ENCODE measurements at regions not wholly inside any gene's neighbourhood (a gene's known extent, or its start where the extent isn't known, plus 50 kb on each side); places are given as distances from the start of the nearest gene placed in this dataset.

GRCh38 chr1:117754061-117754969 lies 148.5 kb downstream of the TENT5C start:
- Histone ChIP-seq H3K4me3 (ENCODE audit: low read length) (no peak overlapping the region), H3K79me2 (ENCODE audit: control insufficient read depth, low read length) (no peaks in the 10 kb centered on the region), H3F3A (ENCODE audit: control insufficient read depth, insufficient read depth) (no peaks in the 10 kb centered on the region), H3K27ac (ENCODE audit: low read depth, low read length) (no peak overlapping the region), H3K36me3 (ENCODE audit: control insufficient read depth, low read length) (no peaks in the 10 kb centered on the region), H3K9me2 (replicated peaks; ENCODE audit: control insufficient read depth, low read length) (no peaks in the 10 kb centered on the region), H3K9me3 (ENCODE audit: control insufficient read depth, insufficient read depth, low read length) (no peaks in the 10 kb centered on the region), H3K27me3 (ENCODE audit: control insufficient read depth, low read length) (peaks cover 34% of the 10 kb centered on the region), H3K4me1 (ENCODE audit: control insufficient read depth, low read length) (peaks cover 5% of the 10 kb centered on the region), H4K20me1 (ENCODE audit: control insufficient read depth, insufficient read depth, low read depth, low read length) (no peaks in the 10 kb centered on the region), H3K4me2 (ENCODE audit: low read length) (no peak overlapping the region)
- TF ChIP-seq EZH2phosphoT487 (IDR thresholded peaks at IDR 0.05; ENCODE audit: borderline replicate concordance, low read length) (no peak), CTCF (IDR thresholded peaks at IDR 0.05; ENCODE audit: low read depth, low read length, poor library complexity, severe bottlenecking) (peak; percentile 83)

DNA sequence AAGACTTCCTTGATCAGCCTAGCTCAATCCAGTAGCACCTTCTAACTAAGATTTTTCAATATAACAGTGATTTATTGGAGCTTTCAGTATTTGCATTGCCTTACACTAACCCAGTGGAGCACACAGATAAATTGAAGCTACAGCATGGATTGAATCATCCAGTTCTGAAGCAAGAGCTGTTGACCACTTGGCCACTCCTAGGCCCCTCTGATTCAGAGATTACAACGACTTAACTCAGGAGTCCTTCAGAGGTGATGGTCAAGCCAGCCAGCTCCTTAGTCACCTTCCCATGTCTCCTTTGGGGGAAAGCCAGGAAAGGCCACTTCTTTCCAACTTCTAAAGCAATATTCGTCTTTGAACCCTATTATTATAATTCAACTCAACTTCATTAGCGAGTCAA lies 151.8 kb downstream of the TENT5C start:
- no peaks in the 10 kb centered on the region for H3K36me3 ChIP-seq (ENCODE audit: control insufficient read depth, low read length)
- H4K20me1 ChIP-seq (ENCODE audit: control insufficient read depth, insufficient read depth, low read depth, low read length): no peaks in the 10 kb centered on the region
- peaks cover 34% of the 10 kb centered on the region for H3K27me3 ChIP-seq (ENCODE audit: control insufficient read depth, low read length)
- H3K79me2 ChIP-seq (ENCODE audit: control insufficient read depth, low read length): no peaks in the 10 kb centered on the region
- no peaks in the 10 kb centered on the region for H3F3A ChIP-seq (ENCODE audit: control insufficient read depth, insufficient read depth)
- no peak overlapping the region for H3K4me3 ChIP-seq (ENCODE audit: low read length)
- TF ChIP-seq CTCF (IDR thresholded peaks at IDR 0.05; ENCODE audit: low read depth, low read length, poor library complexity, severe bottlenecking) (no peak), EZH2phosphoT487 (IDR thresholded peaks at IDR 0.05; ENCODE audit: borderline replicate concordance, low read length) (no peak)
- no peaks in the 10 kb centered on the region for H3K9me2 ChIP-seq (replicated peaks; ENCODE audit: control insufficient read depth, low read length)
- H3K9me3 ChIP-seq (ENCODE audit: control insufficient read depth, insufficient read depth, low read length): no peaks in the 10 kb centered on the region
- peaks cover 5% of the 10 kb centered on the region for H3K4me1 ChIP-seq (ENCODE audit: control insufficient read depth, low read length)
- H3K27ac ChIP-seq (ENCODE audit: low read depth, low read length): no peak overlapping the region
- H3K4me2 ChIP-seq (ENCODE audit: low read length): no peak overlapping the region

DNA sequence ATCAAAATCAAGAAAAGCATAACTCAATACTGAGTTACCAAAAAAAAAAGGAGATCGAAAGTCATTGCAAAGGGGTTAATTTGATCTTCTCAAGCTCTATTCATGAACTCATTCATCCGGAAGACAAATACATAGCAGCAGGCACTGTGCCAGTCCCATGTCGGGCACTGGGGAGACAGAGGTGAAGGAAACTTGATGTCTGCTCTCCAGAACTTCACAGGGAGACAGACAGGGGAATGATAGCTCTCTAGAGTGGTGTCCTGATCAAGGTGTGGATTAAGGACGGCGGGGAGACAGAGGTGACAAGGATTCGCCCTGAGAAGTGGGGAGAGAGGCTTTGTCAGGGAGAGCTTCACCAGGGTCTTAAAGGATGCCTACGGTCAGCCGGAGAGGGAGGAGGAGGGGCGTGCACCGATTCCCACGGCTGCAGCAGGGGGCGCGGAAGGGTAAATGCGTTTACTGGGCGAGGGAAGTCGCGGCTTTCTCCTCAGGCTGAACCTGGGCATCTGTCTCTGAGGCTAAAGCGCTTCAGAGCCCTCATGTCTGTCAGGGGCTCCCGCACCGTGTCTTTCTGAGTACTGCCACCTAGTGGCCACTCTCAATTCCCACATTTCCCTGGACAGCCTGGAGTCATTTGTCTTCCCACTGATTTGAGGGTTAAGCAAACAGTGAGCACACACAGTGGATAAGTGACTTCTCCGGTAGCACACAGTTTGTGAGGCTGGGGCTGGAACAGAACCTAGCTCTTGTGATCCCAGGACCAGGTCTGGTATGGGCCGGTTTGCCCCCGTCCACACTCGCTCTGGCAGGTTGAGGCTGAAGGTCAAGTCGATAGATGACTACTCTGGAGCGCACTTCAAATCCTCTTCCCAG lies 152.8 kb downstream of the TENT5C start:
- no peaks in the 10 kb centered on the region for H3K36me3 ChIP-seq (ENCODE audit: control insufficient read depth, low read length)
- TF ChIP-seq EZH2phosphoT487 (IDR thresholded peaks at IDR 0.05; ENCODE audit: borderline replicate concordance, low read length): no peak
- TF ChIP-seq CTCF (IDR thresholded peaks at IDR 0.05; ENCODE audit: low read depth, low read length, poor library complexity, severe bottlenecking): peak; percentile 92
- H3F3A ChIP-seq (ENCODE audit: control insufficient read depth, insufficient read depth): no peaks in the 10 kb centered on the region
- no peaks in the 10 kb centered on the region for H3K9me3 ChIP-seq (ENCODE audit: control insufficient read depth, insufficient read depth, low read length)
- H3K4me1 ChIP-seq (ENCODE audit: control insufficient read depth, low read length): peaks cover 5% of the 10 kb centered on the region
- H3K4me3 ChIP-seq (ENCODE audit: low read length): 0 out of 2 replicates have a peak overlapping the region, but pooled peaks have one; percentile 9
- peak overlapping the region; percentile 47 for H3K4me2 ChIP-seq (ENCODE audit: low read length)
- H4K20me1 ChIP-seq (ENCODE audit: control insufficient read depth, insufficient read depth, low read depth, low read length): no peaks in the 10 kb centered on the region
- no peak overlapping the region for H3K27ac ChIP-seq (ENCODE audit: low read depth, low read length)
- H3K9me2 ChIP-seq (replicated peaks; ENCODE audit: control insufficient read depth, low read length): no peaks in the 10 kb centered on the region
- no peaks in the 10 kb centered on the region for H3K79me2 ChIP-seq (ENCODE audit: control insufficient read depth, low read length)
- peaks cover 28% of the 10 kb centered on the region for H3K27me3 ChIP-seq (ENCODE audit: control insufficient read depth, low read length)
